ENCODE measurements at regions not wholly inside any gene's neighbourhood (a gene's known extent, or its start where the extent isn't known, plus 50 kb on each side); places are given as distances from the start of the nearest gene placed in this dataset.

GRCh38 chr13:107912745-107913144 is 302.6 kb downstream of the LIG4 start:
- TF ChIP-seq ZNF350 (tag by site-specific recombination; IDR thresholded peaks at IDR 0.05) (no peak), ZNF747 (tag by site-specific recombination; IDR thresholded peaks at IDR 0.05) (no peak), ZNF398 (tag by site-specific recombination; IDR thresholded peaks at IDR 0.05) (no peak), ZNF174 (tag by site-specific recombination; IDR thresholded peaks at IDR 0.05) (no peak), YY1 (tag by site-specific recombination; IDR thresholded peaks at IDR 0.05) (no peak), ZNF121 (tag by site-specific recombination; IDR thresholded peaks at IDR 0.05) (no peak), CTCF (tag by site-specific recombination; IDR thresholded peaks at IDR 0.05) (no peak)
